Glomerular endothelial cell (primary cell): ENCODE measurements at regions not wholly inside any gene's neighbourhood (a gene's known extent, or its start where the extent isn't known, plus 50 kb on each side); places are given as distances from the start of the nearest gene placed in this dataset.
"Not testable (repeated sequence)": the region's sequence is repeated elsewhere in the genome, so short reads cannot be mapped to it uniquely, and the experiment has no call there.

Source experiments
- DNase-seq: peaks from one replicate; pipeline ENCODE4 v3.0.0-alpha.2; 2011; ENCODE audit warnings: low read depth, low spot score; ENCODE audit errors: extremely low read depth

DNA sequence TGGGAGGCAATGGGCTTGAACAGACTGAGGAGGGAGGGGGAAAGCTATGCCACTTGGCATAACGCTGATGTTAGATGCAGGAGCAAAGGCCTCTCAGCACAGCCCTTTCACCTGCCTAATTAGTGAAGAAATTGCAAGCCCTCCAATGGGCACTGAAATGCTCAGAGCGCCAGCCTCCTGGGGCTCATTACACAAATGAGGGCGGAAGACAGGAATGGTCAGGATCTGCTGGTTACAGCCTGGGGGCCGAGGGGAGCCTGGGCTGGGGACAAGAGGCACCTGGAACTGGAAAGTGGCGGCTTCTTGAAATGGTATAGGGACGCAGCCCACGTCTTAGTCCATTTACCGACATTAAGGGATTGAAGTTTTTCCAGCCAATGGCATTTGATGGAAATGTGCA is 50.2 kb upstream of the PLET1 start:
- no peak for DNase-seq

DNA sequence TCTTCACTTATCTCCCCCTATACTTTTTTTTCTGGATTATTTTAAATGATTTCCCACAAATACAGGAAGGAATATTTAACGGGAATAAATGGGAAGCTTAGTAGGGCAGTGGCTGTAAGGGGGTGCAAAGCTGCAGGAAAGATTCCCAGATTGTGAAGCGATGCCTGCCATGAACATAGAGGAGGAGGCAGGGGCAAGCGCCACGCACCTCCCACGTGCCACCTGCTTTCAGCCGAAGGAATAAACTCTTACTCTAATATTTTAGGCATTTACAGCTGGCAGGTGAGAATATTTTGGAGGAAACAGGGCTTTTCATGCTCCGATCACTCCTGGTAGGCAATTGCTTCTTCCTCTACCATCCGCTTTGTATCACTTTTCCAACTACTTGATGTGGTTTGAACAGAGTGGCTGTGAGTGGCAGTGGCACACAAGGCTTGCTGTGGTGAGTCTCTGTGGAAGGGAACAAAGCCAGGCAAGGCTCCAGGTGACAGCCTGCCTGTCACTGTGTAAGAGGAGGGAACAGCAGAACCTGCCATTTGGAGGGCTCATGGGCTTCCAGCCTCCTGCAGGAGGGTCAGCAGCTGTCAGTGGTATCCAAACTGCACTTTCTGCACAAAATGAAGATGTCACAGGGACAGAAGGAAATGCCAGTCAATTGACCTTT is 54.5 kb upstream of the PLET1 start:
- no peak for DNase-seq

DNA sequence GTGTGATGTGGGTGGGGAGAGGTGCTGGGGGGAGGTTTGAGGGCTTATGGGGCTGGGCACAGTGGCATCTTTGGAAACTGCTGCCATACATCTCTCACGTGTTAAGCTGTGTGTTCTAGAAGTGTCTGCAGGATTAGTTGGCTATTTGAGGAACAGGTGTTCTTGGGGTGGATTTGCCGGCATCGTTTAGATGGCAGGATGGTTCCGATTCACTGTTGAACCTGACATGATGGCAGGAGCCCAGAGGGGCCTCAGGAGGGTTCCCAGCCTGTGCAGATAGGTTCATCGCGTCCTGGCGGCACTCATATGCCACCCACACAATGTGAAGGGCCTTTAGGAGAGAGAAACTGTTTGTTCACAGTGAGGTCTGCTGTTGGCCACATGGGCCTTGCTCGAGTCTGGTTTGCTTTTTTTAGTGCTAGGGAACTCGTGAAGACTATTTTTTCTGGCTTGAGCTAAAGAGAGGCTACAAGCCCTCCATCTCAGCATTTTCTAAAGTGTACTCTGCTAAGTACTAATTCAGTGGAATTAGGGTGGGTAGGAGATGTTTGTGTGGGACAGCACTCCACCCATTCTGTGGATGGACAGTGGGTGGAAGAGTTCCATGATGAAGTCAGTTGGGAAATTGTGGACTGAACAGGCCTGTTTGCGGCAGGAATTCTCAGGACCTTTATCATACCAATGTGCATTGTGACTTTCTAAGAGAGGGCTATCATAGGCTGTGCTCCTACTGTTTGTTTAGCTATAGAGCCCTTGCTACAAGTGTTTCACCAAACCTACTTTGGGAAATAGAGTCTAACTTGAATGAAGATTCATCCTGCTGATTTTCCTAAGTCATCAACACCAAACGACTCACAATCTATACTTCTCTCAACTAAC is 55.4 kb upstream of the PLET1 start:
- DNase-seq, result no peak

DNA sequence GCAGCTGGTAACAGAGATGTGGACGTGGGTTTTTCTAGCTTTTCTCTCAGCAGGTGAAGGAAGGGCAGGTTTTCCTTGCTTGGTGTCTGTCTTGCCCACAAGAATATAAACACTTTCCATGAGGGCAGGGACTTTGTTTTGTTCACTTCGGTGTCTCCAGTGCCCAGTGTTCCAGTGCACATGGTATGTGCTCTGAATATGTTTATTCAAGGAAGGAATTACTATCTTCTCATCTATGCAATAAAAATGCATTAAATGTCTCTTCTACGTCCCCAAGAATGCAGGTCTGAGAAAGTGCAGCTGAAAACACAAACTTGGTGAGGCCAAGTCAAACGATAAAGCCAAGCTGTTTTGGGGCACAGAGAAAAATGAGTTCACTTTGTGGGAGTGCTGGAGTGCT is 56.3 kb upstream of the PLET1 start:
- DNase-seq, result no peak

DNA sequence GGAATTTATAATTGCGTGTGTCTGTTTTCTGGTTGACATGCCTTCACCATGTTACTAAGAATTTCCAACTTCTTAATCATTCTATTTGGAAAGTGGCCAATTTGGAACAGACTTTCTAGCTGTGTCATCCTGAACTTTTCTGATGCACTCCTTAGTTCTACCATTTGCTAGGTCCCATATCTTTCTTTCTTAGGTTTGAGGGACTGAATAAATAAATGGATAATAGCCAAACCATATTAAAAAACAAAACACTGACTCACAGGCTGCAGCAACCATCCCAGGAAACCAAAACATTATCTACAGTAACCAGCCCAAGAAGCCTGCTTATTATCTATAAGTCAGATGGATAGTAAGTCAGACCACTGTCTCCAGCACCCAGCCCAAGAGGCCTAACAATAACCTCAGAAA is 57.5 kb upstream of the PLET1 start:
- DNase-seq, result peak; percentile 54

DNA sequence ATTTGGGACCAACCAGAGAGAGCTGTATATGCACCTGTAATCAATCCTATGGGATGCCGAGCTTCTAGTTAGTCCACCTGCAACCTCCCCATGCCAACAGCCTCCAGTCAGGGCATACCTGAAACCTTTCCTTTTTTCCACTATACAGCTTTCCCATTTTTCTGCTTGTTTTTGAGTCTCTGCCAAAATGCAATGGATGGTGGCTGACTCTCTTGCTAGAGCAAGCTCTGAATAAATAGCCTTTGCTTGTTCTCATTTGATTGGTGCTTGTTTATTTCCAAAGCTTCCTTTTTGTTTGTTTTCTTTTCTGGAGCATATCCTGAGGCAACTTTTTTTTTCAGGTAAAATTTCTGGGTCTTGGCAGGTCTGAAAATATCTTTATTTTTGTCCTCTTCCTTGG is 58.0 kb upstream of the PLET1 start:
- no peak for DNase-seq

DNA sequence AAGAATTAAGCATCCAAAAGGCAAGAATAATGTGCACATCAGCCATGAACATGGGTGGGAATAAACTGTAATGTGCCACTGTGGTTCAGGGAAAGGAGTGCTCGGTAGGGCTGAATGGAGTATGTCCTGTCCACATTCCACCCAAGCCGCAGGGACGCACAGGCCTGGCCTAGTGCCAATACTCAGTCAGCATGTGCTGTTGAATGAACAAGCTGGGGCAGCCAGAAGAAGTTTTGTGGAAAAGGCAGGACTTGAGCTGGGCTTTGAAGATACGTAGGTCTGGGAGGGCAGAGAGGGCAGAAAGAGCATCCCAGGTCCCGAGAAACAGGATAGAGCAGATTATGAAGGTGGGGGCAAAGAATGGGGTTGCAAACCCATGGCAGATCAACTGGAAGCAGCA is 60.0 kb upstream of the PLET1 start:
- no peak for DNase-seq

DNA sequence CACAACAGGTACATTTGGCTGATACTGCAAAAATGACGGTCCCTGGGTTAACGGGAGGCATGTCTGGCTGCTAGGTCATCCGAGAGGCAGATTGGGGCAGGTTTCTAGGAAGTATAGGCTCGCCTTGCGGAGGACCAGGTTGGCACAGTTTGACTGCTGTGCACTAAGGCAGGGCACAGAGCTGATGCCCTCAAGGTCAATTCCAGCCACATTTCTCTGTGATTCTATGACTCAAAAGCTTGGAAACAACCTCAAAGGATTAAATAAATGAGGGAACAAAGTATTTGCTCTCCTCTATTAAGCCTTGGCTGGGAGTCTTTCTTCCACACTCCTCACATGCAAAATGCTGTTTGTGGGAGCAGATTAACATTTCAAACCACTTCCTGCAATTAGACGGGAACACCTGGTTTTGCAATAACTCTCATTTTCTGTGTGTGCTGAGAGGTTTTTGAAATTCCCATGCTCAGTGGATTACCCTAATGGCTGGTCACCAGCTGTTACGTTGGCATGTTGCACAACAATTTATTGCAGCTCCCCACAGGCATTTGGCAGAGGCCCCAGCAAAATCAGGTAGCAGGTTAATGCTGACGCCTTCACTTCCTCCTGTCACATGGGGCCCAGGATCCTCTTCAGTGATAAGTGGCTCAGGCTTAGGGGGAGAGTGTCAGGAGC is 61.0 kb upstream of the PLET1 start:
- no peak for DNase-seq

DNA sequence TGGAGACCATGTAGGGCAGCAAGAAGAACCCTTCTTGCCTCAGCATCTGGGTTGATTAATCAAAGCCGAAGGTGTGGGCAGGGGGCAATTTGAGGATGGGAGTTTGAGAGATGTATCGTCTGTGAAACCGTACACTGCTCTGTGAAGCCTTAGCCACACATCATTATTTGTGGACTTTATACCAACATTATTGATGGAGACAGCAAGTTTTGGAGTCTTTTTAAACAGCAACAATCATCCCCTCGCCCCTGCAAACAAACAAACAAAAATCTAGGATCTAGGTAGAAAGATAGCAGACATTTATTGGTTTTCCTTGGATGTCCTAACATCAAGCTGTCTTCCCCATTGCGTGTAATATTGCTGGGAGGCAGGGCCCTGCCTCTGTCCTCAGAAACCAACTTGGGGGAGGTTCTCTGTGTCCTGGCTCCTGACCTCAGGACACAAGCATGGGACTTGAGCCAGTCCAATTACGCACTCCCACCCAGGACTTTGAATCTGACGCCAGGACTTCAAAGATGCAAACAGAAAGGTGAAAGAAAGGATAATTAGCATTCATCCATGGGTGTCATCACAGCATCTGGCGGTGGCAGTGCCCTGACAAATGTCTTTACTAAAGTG is 61.6 kb upstream of the PLET1 start:
- DNase-seq, result no peak

DNA sequence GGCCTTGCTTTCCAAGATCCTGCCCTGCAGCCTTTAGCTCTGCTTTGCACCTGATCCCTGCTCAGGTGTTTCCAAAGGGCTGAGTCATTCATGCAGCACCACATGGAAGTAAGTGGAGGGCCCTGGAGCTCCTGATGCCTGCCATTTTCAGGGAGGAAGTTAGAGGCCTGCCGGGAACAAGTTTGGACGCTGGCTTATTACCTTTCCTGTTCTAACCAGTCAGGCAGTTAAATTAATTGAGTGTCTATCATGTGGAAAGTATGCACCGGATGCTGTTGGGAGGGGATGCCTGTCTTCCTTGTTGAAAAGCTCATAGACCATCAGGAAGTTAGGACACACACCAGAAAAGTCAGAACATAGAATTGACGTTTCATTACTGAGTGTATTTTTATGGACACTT is 73.7 kb upstream of the PLET1 start:
- no peak for DNase-seq

DNA sequence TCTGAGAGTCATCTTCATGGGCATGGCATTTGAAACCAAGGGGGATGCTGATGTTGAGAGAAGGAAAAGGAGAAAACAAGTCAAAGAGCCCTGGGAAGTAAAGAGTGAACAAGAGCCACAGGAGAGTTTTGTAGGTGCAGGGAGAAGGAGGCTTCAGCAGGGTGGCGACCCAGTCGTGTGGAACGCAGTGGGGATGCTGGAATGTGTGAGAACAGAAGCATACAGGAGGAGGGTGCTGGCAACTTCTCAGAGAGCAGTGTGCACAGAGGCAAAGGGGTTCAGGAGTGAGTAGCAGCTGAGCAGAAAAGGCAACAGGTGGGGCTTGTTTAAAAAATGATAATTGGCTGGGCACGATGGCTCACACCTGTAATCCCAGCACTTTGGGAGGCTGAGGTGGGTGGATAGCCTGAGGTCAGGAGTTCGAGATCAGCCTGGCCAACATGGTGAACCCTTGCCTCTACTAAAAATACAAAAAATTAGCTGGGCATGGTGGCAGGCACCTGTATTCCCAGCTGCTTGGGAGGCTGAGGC is 75.8 kb upstream of the PLET1 start:
- DNase-seq, result no peak

DNA sequence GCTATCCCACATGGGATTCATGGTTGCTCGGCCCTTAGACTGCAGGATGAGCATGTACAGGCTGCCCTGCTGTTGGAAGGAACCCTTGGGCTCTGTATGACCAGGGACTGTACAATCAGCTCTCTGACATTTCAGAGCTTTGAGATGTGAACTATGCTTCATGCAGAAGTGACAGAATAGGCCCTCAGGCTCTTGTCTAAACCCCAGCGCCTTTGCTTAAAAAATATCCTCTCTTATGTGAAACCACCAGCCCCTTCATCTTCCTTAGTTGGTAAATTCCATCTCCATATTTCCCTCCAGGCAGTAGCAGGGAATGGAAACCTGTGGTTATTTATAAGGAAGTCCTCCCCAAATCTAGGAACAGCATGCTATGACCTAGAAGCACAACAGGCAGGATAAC is 78.9 kb upstream of the PLET1 start:
- no peak for DNase-seq

DNA sequence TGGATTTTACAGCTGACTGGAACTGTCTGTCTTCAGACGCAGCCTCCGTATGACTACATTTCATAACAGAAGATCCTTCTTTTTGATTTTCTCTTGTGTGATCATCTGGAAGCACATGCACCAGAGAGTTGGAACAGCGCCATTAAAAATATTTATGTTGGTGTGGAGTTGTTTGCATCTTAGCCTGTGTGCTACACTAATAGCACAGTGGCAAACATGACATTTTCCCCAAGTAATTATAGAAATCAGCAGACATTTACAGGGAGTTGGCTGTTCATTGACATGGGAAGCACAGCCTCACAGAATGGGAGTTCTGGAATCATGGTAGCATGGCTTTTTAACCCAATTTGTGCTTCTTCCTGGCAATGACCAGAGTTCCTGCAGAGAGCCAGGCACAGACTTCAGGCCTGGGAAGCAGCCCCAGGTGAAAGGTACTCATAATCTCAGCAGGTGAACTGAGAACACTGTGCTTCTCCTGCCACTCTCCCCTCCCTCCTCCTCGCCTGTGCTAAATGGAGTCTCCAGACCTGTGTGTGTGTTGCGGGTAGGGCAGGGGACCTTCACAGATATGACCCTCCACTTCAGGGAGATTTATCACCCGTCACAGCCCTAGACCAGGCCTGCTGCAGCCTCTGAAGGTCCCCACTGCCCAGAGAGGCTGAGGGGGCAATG is 82.8 kb upstream of the PLET1 start:
- no peak for DNase-seq

DNA sequence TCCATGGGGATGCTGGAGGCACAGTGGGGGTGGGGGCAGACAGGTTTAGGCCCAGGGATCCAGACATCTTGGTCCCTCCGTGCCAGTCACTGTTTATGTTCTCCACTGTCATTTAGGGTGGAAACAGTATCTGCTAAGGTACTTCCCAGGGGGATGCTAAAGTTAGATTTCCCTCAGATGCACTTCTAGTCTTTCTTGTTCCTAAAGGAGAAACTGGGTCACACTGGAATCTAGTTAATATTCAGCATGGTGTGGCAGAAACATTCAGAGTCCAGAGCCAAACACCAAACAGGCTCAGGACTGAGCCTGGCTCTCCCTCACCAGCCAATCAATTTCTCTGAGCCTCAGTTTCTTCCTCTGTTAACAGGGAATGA is 83.4 kb upstream of the PLET1 start:
- DNase-seq, result no peak

DNA sequence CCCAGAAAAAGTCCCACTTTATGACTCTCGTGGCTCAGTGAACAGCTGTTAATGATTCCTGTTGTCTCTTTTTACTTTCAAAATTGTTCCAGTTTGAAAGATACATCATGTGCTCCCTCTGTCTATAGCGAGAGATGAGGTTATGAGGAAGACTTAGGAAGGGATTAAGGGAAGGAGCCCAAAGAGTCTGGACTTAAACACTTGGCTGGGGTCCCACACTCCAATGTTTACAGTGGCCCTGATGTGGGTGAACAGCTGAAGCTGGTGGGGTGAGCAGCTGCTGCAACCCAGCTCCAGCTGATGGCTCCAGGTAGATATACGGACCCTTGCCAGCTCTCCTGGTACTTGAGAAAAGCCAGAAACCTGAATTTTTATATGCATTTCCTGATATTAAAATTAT is 84.5 kb upstream of the PLET1 start:
- no peak for DNase-seq

DNA sequence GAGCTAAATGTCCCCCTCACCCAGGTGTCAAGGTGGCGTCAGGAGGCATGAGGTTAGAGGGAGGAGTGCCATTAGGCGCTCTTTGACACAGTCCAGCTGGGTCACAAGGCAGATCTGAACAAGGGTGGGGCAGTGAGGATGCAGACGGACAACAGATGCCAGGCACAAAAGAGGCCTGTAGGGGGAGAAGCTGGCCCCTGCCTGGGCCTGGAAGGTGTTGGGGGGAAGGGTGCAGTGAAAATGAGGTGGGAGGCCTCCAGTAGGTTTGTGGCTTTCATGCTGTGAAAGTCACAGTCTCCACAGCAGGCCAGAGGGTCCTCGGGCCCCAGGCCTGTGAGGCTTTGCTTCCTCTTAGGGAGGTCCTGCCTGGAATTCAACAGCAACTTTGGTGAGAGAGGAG is 85.0 kb upstream of the PLET1 start:
- no peak for DNase-seq

DNA sequence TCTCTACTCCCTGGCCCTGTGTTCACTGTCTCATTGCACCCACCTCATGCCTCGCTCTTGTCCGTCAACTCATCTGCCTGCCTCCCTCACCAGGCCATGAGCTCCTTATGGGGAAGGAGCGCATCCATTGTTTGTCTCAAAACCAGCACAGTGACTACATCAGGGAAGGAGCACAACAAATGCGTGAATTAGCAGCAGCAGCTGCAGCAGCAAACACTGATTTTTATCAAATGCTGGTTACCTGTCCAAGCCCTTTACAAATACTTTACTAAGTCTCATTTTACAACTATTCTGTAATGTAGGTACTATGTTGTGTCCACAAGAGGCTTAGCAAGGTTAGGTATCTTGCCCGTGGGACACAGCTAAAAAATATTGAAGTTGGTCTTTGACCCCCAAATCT is 85.9 kb upstream of the PLET1 start:
- DNase-seq, result no peak

DNA sequence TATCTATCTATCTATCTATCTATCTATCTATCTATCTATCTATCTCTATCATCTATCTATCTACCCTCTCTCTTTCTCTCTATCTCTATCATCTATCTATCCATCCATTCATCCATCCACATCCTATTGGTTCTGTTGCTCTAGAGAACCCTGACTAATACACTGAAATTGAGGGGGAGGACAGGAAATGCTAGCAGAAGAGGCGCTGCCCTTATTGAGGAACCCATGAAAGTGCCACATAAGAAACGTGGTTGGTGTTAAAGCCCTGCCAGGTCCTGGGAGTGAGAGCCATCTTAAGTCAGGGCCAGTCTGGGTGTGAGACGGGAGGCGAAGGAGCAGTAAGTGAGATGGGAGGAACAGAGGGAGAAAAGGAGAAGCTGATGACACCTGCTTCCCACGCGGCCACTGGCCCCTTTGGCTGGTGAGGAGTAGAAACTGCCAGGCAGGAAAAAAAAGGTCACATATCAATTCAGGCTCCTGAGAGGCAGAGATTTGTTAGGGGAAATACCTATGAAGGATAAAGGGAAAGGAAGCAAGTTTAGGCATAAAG is 87.9 kb upstream of the PLET1 start:
- no peak for DNase-seq

DNA sequence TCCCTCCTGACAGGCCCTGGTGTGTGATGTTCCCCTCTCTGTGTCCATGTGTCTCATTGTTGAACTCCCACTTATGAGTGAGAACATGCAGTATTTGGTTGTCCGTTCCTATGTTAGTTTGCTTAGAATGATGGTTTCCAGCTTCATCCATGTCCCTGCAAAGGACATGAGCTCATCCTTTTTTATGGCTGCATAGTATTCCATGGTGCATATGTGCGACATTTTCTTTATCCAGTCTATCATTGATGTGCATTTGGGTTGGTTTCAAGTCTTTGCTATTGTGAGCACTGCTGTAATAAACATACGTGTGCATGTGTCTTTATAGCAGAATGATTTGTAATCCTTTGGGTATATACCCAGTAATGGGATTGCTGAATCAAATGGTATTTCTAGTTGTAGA is 90.8 kb upstream of the PLET1 start:
- not testable (repeated sequence) for DNase-seq

DNA sequence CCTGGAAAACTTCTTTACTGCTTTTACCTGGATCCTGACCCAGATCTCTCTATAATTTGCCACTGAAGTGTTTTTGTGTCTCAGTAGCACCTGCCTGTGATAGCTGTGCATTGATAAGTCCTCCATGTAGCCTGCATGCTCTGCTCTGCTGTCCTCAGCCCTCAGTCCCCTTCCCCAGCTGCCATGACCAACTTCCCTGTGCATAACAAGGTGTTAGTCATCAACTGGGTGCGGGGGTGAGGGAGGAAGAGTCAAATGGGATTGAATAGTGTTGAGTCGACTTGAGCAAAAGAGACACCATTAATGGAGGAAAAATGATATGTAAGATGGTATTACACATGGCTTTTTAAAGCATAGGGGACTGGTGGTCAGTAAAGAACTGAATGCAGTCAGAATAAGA is 92.2 kb upstream of the PLET1 start:
- DNase-seq, result no peak
